GM12878 (cell line): ENCODE measurements at regions not wholly inside any gene's neighbourhood (a gene's known extent, or its start where the extent isn't known, plus 50 kb on each side); places are given as distances from the start of the nearest gene placed in this dataset.

Experiments used
- ATAC-seq: fragments of 200-7000 bp; cut with Tn5 transposase; 3 replicates; pipeline ENCODE4 v1.9.1; 2020; ENCODE audit warnings: mild to moderate bottlenecking, moderate library complexity
- BruUV-seq: library from RNA; stranded (reverse); fragments of 400-500 nt; replicated peaks from 2 replicates; lab custom pipeline; 2021; lab: Mats Ljungman, UMichigan
- CTCF ChIA-PET: fragments of 300-600 bp; sonication (Branson Sonifier 250); formaldehyde crosslinking; extraction: SDS; loops from one replicate; lab custom pipeline; 2021; ENCODE audit warnings: inconsistent platforms; lab: Yijun Ruan, JAX
- POLR2A ChIA-PET: fragments of 350-600 bp; formaldehyde crosslinking; extraction: SDS; loops from one replicate; lab custom pipeline; 2021; ENCODE audit warnings: inconsistent platforms; lab: Charles Lee
- RAD21 ChIA-PET: fragments of 300-600 bp; sonication (Branson Sonifier 250); formaldehyde crosslinking; loops from one replicate; lab custom pipeline; 2023; ENCODE audit warnings: antibody characterized with exemption; ENCODE audit not compliant: unreplicated experiment; lab: Charles Lee
- SMC1A ChIA-PET: fragments of 300-600 bp; sonication (Branson Sonifier 250); formaldehyde crosslinking; loops from one replicate; lab custom pipeline; 2023; ENCODE audit not compliant: unreplicated experiment, uncharacterized antibody; lab: Charles Lee
- DNase-seq: peaks from one replicate; pipeline ENCODE4 v3.0.0-alpha.2; 2011; ENCODE audit warnings: low read depth, low spot score
- FAIRE-seq: peaks from 3 replicates; lab custom pipeline; 2011; peaks lifted over from hg19 to GRCh38; lab: Jason Lieb, UNC
- H2AFZ ChIP-seq: 2 replicates; pipeline ENCODE4 v1.6.0; 2011; ENCODE audit warnings: low read depth, low read length, control low read depth; ENCODE audit not compliant: control insufficient read depth
- H3K27ac ChIP-seq: 2 replicates; pipeline ENCODE4 v1.5.1; 2011; ENCODE audit warnings: control low read depth; ENCODE audit not compliant: control insufficient read depth, insufficient read depth
- H3K27me3 ChIP-seq, 2 experiments: replicated peaks in 1 of 2; 2 replicates each; pipeline versions ENCODE4 v1.6.0 to v1.6.1; 2011; ENCODE audit warnings: low read length in 1 of 2; ENCODE audit not compliant: control insufficient read depth in 2 of 2, insufficient read depth in 2 of 2
- H3K36me3 ChIP-seq, 2 experiments: 2 replicates each; pipeline ENCODE4 v1.5.1; 2011; ENCODE audit warnings: low read length in 1 of 2; ENCODE audit not compliant: control insufficient read depth in 2 of 2, insufficient read depth in 2 of 2
- H3K4me1 ChIP-seq: 2 replicates; pipeline ENCODE4 v1.6.1; 2011; ENCODE audit warnings: mild to moderate bottlenecking, low read length, moderate library complexity, mixed read lengths; ENCODE audit not compliant: control insufficient read depth, insufficient read depth
- H3K4me2 ChIP-seq: 2 replicates; pipeline ENCODE4 v1.6.0; 2011; ENCODE audit warnings: control low read depth; ENCODE audit not compliant: control insufficient read depth, insufficient read depth
- H3K4me3 ChIP-seq: fragments of 200-600 bp; sonication (generic); 2 replicates; pipeline ENCODE4 v1.5.1; 2016
- H3K79me2 ChIP-seq: 2 replicates; pipeline ENCODE4 v1.6.0; 2011; ENCODE audit warnings: low read length; ENCODE audit not compliant: control insufficient read depth, insufficient read depth
- H3K9ac ChIP-seq: 2 replicates; pipeline ENCODE4 v1.8.0; 2011; ENCODE audit warnings: low read length, control low read depth, mixed read lengths; ENCODE audit not compliant: control insufficient read depth, insufficient read depth
- H3K9me3 ChIP-seq: replicated peaks from 3 replicates; pipeline ENCODE4 v1.5.1; 2011; ENCODE audit warnings: mild to moderate bottlenecking, low read length; ENCODE audit not compliant: control insufficient read depth, insufficient read depth
- H4K20me1 ChIP-seq: 2 replicates; pipeline ENCODE4 v1.6.0; 2011; ENCODE audit not compliant: control insufficient read depth, insufficient read depth
- CUX1 ChIP-seq: IDR thresholded peaks from 2 replicates; pipeline ENCODE4 v1.6.1; 2012; ENCODE audit warnings: improper control_type of control experiment, low read depth, low read length; ENCODE audit not compliant: insufficient replicate concordance
- MEF2A ChIP-seq: IDR thresholded peaks from 2 replicates; pipeline ENCODE4 v1.6.1; 2011; ENCODE audit warnings: low read depth, mild to moderate bottlenecking, low read length, moderate library complexity; ENCODE audit not compliant: insufficient read depth
- PML ChIP-seq: IDR thresholded peaks from 2 replicates; pipeline ENCODE4 v1.6.1; 2012; ENCODE audit warnings: low read length, inconsistent platforms
- STAT1 ChIP-seq: fragments of 450-650 bp; conservative IDR thresholded peaks from 2 replicates; pipeline ENCODE4 v1.6.1; 2014; ENCODE audit warnings: antibody characterized with exemption, mild to moderate bottlenecking
- TBL1XR1 ChIP-seq: IDR thresholded peaks from 2 replicates; pipeline ENCODE4 v1.6.1; 2012; ENCODE audit warnings: low read depth, low read length, improper control_type of control experiment
- ZNF217 ChIP-seq: fragments of 450-650 bp; IDR thresholded peaks from 2 replicates; pipeline ENCODE4 v1.6.1; 2017; ENCODE audit warnings: antibody characterized with exemption, mild to moderate bottlenecking
- ZNF622 ChIP-seq: fragments of 450-650 bp; IDR thresholded peaks from 2 replicates; pipeline ENCODE4 v1.6.1; 2017; ENCODE audit warnings: mild to moderate bottlenecking, inconsistent platforms
- ZSCAN29 ChIP-seq: fragments of 450-650 bp; IDR thresholded peaks from 2 replicates; pipeline ENCODE4 v1.6.1; 2017; ENCODE audit warnings: mild to moderate bottlenecking, moderate library complexity
- WGBS: methylation state at CpG from one replicate; pipeline ENCODE4 v1.1.6; 2016; ENCODE audit warnings: low lambda C conversion rate; ENCODE audit not compliant: insufficient replicate concordance, insufficient coverage; ENCODE audit errors: missing lambda C conversion rate; 5-methylcytosine and 5-hydroxymethylcytosine counted together
- in situ Hi-C: fragments of 300-500 bp; cut with MboI; formaldehyde crosslinking; loops from 9 replicates; pipeline ENCODE4 v1.14.3; 2018; ENCODE audit warnings: mixed read lengths
- intact Hi-C: fragments of 100-400 bp; cut with micrococcal nuclease; formaldehyde crosslinking; loops from one replicate; pipeline ENCODE4 v1.14.2; 2022; ENCODE audit not compliant: unreplicated experiment

DNA sequence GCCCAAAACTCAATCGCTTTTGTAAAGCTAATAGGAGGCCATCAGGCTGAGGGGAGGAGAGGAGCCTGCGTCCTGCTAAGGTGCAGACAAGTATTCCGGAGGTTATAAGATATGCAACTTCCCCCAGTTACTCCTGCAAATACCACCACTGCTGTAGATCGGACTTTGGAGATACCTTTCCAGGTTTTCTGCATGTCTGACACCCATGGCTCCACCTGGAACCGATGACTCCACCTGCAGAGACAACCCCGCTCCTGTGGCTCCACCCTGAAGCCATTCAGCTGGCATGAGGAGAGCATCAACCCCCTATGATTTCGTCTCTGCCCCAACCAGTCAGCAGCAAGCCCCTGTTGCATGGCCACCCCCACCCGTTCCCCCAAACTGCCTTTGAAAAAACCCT lies 59.7 kb upstream of the SAMD5 start:
- no peaks in the 10 kb centered on the region for H3K27me3 ChIP-seq
- ATAC-seq (no peak), FAIRE-seq (no peak), DNase-seq (no peak)
- whole genome bisulfite sequencing: 48% methylated on average over 8 of the region's 8 CpGs
- no peaks in the 10 kb centered on the region for H3K79me2 ChIP-seq
- H2AFZ ChIP-seq: no peak overlapping the region
- no peaks in the 10 kb centered on the region for H3K9me3 ChIP-seq
- TF ChIP-seq ZNF217 (no peak), ZSCAN29 (no peak), ZNF622 (no peak), STAT1 (no peak), CUX1 (no peak), PML (no peak), MEF2A (no peak), TBL1XR1 (no peak)
- ChIA-PET RAD21 (no interaction called here), SMC1A (no interaction called here), CTCF (no interaction called here), POLR2A (interaction anchor here (0.6 kb wide), 1 partner anchor 14 kb away, joined by 6 read pairs; no protein-coding TSS in a partner anchor)
- BruUV-seq: no TSS peak
- no peak overlapping the region for H3K4me2 ChIP-seq
- intact Hi-C loops (no loop called here), in situ Hi-C loops (no loop called here)
- H3K4me1 ChIP-seq: no peaks in the 10 kb centered on the region
- no peaks in the 10 kb centered on the region for H4K20me1 ChIP-seq
- no peak overlapping the region for H3K4me3 ChIP-seq
- no peaks in the 10 kb centered on the region for H3K36me3 ChIP-seq
- H3K27ac ChIP-seq: no peak overlapping the region
- no peak overlapping the region for H3K9ac ChIP-seq
